DMS53 treated with DMSO at 0.1 percent for 48 hours (cell line): ENCODE measurements at regions not wholly inside any gene's neighbourhood (a gene's known extent, or its start where the extent isn't known, plus 50 kb on each side); places are given as distances from the start of the nearest gene placed in this dataset.

Experiments
- DNase-seq: peaks from one replicate; lab custom pipeline; 2025; ENCODE audit not compliant: unreplicated experiment; lab: John Stamatoyannopoulos, UW

DNA sequence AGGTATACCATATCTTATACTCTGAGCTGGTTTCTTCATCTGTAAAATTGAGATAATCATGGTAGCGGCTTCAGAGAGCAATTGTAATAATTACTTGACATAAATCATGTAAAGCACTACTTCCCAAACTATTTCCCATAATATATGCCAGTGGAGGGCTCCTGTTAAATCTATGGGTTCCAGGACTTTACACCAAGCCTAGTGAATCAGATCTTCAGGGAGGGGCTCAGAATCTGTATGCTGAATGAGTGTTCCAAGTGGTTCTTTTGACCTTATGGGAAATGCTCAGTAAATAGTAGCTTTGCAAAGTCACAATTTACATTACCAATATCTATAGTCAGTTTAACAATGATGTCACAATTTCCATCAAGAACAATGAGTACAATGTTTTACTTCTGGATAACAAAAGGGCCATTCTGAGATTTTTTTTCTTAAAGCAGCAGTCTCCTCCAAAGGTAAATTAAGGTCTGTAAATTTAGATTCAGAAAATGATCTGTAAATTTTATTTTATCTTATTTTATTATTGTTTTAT is 50.9 kb upstream of the NLK start:
- DNase-seq = no peak
